Peyer's patch (tissue), 4 donors: ENCODE measurements at regions not wholly inside any gene's neighbourhood (a gene's known extent, or its start where the extent isn't known, plus 50 kb on each side); places are given as distances from the start of the nearest gene placed in this dataset.

Source experiments
- DNase-seq, 3 donors: peaks; one replicate each; pipeline ENCODE4 v3.0.0-alpha.2; 2017 to 2019
- H3K27ac ChIP-seq, 4 donors: fragments of 200-600 bp; sonication (generic); one replicate each; pipeline ENCODE4 v1.5.1; 2016 to 2019
- H3K27me3 ChIP-seq, 2 donors: fragments of 200-600 bp; sonication (generic); one replicate each; pipeline ENCODE4 v1.5.1; 2019
- H3K36me3 ChIP-seq, 3 donors: fragments of 200-600 bp; sonication (generic); one replicate each; pipeline ENCODE4 v1.5.1; 2016 to 2019
- H3K4me1 ChIP-seq, 4 donors: fragments of 200-600 bp; sonication (generic); one replicate each; pipeline ENCODE4 v1.5.1; 2016 to 2019
- H3K4me3 ChIP-seq, 4 donors: fragments of 200-600 bp; sonication (generic); 1 replicate in 3 of 4; 2 replicates in 1 of 4; pipeline ENCODE4 v1.5.1; 2016 to 2019; ENCODE audit warnings: mild to moderate bottlenecking in 1 of 4
- H3K9me3 ChIP-seq, 4 donors: fragments of 200-600 bp; sonication (generic); one replicate each; pipeline ENCODE4 v1.5.1; 2016 to 2019; ENCODE audit warnings: mild to moderate bottlenecking in 1 of 4
- POLR2A ChIP-seq, 2 donors: fragments of 450-650 bp; IDR thresholded peaks; one replicate each; pipeline ENCODE4 v1.5.1; 2017; ENCODE audit warnings: antibody characterized with exemption in 2 of 2, mild to moderate bottlenecking in 2 of 2, moderate library complexity in 2 of 2
- TF ChIP-seq, protein P1 (sequence below), 6 experiments: fragments of 450-650 bp in 4 of 6; fragments of 200-600 bp in 2 of 6; sonication (generic) in 1 of 6; IDR thresholded peaks; one replicate each; pipeline ENCODE4 v1.5.1; 2017 to 2019; ENCODE audit warnings: antibody characterized with exemption in 6 of 6, mild to moderate bottlenecking in 3 of 6, moderate library complexity in 1 of 6

DNA sequence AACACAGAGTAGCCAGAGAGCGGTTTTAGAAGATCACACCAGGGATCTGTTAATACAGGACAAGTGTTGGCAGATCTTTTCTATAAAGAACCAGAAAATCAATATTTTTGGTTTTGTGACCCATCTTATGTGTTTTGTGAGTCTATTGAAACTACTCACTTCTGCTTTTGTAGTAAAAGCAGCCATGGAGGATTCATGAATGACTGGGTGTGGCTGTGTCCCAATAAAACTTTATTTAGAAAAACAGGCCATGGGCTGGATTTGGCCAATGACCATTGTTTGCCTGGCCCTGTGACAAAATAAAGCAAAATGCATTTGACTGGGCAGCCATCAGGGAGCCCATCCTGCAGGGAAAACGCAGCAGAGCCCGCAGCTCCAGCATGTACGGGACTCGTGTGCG lies 99.9 kb upstream of the ADRA2C start:
- no peak overlapping the region for H3K4me3 ChIP-seq
- H3K4me1 ChIP-seq, result no peaks in the 10 kb centered on the region
- no peak overlapping the region for H3K27ac ChIP-seq
- DNase-seq, result no peak
- no peaks in the 10 kb centered on the region for H3K9me3 ChIP-seq
- no peaks in the 10 kb centered on the region for H3K27me3 ChIP-seq
- no peaks in the 10 kb centered on the region for H3K36me3 ChIP-seq
- no peak for TF ChIP-seq POLR2A (IDR thresholded peaks at IDR 0.05)
- TF ChIP-seq, protein P1, sequence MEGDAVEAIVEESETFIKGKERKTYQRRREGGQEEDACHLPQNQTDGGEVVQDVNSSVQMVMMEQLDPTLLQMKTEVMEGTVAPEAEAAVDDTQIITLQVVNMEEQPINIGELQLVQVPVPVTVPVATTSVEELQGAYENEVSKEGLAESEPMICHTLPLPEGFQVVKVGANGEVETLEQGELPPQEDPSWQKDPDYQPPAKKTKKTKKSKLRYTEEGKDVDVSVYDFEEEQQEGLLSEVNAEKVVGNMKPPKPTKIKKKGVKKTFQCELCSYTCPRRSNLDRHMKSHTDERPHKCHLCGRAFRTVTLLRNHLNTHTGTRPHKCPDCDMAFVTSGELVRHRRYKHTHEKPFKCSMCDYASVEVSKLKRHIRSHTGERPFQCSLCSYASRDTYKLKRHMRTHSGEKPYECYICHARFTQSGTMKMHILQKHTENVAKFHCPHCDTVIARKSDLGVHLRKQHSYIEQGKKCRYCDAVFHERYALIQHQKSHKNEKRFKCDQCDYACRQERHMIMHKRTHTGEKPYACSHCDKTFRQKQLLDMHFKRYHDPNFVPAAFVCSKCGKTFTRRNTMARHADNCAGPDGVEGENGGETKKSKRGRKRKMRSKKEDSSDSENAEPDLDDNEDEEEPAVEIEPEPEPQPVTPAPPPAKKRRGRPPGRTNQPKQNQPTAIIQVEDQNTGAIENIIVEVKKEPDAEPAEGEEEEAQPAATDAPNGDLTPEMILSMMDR (IDR thresholded peaks at IDR 0.05), result no peak

DNA sequence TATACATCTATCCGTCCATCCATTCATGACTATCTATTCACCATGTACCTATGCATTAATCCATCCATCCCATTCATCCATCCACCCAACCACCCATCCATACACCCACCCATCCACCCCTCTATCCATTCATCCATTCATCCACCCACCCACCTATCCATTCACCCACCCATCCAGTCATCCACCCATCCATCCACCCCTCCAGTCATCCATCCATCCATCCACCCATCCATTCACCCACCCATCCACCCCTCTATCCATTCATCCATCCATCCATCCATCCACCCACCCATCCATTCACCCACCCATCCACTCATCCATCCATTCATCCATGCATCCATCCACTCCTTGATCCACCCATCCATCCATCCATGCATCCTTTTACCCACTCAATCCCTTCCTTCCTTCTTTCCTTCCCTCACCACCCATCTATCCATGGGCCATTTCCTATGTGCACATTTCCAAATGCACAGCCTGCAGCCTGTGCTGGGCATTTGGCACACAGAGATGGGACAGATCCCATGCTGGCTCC lies 100.8 kb upstream of the ADRA2C start:
- Histone ChIP-seq H3K9me3 (no peaks in the 10 kb centered on the region), H3K4me1 (no peaks in the 10 kb centered on the region), H3K4me3 (no peak overlapping the region), H3K27ac (no peak overlapping the region), H3K27me3 (no peaks in the 10 kb centered on the region), H3K36me3 (no peaks in the 10 kb centered on the region)
- DNase-seq, result no peak
- TF ChIP-seq POLR2A (IDR thresholded peaks at IDR 0.05), result no peak
- TF ChIP-seq, protein P1 (IDR thresholded peaks at IDR 0.05), result no peak

DNA sequence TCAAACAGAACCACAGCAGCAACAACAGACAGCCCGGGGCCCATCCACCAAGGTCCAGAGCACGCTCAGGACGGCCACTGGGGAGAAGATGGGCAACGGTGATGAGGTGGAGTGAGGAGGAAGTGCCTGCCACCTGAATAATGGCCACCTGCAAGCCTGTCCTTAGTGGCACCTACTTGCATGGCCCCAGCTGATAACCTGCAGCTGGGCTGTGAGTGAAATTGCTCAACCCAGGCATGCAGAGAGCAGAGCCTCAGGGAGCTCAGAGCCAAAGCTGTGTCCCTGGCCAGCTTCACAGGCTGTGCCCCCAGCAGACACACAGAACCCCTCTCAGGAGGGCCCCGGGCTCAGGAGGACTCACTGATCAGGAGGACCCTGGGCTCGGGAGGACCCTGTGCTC lies 102.4 kb upstream of the ADRA2C start:
- TF ChIP-seq POLR2A (IDR thresholded peaks at IDR 0.05), result no peak
- TF ChIP-seq, protein P1 (IDR thresholded peaks at IDR 0.05), result no peak
- no peak for DNase-seq
- no peaks in the 10 kb centered on the region for H3K9me3 ChIP-seq
- H3K4me3 ChIP-seq, result no peak overlapping the region
- H3K27ac ChIP-seq, result no peak overlapping the region
- no peaks in the 10 kb centered on the region for H3K36me3 ChIP-seq
- no peaks in the 10 kb centered on the region for H3K27me3 ChIP-seq
- H3K4me1 ChIP-seq, result no peaks in the 10 kb centered on the region

DNA sequence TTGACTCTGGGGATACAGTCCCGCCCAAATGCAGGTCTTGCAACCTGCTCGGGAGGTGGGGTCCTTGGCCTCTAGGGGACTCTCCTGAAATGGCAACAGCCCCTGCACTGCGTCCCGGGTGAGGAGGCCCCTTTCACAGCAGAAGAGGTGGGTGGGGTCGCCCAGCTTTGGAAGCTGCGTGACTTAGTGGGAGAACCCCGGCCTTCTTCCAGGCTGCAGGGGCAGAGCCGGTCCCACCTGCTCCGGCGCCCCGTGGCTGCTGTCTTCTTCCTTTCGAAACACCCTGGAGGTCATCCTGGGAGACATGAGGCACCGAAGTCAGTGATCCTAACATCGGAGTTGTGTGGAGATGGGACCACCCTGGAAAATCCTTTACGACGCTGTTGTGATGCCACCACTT lies 103.7 kb upstream of the ADRA2C start:
- no peaks in the 10 kb centered on the region for H3K27me3 ChIP-seq
- no peak for DNase-seq
- TF ChIP-seq, protein P1 (IDR thresholded peaks at IDR 0.05), result no peak
- no peak for TF ChIP-seq POLR2A (IDR thresholded peaks at IDR 0.05)
- H3K27ac ChIP-seq, result no peak overlapping the region
- H3K4me3 ChIP-seq, result no peak overlapping the region
- H3K36me3 ChIP-seq, result no peaks in the 10 kb centered on the region
- no peaks in the 10 kb centered on the region for H3K9me3 ChIP-seq
- no peaks in the 10 kb centered on the region for H3K4me1 ChIP-seq

DNA sequence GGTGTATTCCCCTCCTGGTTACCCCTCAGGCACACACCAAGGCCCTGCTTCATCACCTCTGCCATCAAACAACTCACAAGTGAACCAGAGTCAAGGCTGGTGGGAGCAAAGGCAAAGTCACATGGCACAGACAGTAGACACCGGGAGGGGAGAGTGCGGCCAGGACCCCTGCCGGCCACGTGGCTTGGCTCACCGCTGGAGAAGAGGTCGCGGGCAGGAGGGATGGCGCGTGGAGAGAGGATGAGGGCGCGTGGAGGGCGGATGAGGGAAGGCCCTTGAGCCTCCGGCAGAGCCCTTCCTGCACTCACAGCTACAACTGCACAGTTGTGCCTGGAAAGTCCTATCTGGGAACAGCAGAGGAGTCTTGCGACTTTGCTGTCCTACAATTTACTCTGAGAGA lies 104.2 kb upstream of the ADRA2C start:
- no peak for DNase-seq
- no peak for TF ChIP-seq POLR2A (IDR thresholded peaks at IDR 0.05)
- Histone ChIP-seq H3K27ac (no peak overlapping the region), H3K9me3 (no peaks in the 10 kb centered on the region), H3K36me3 (no peaks in the 10 kb centered on the region), H3K27me3 (no peaks in the 10 kb centered on the region), H3K4me3 (no peak overlapping the region), H3K4me1 (no peaks in the 10 kb centered on the region)

DNA sequence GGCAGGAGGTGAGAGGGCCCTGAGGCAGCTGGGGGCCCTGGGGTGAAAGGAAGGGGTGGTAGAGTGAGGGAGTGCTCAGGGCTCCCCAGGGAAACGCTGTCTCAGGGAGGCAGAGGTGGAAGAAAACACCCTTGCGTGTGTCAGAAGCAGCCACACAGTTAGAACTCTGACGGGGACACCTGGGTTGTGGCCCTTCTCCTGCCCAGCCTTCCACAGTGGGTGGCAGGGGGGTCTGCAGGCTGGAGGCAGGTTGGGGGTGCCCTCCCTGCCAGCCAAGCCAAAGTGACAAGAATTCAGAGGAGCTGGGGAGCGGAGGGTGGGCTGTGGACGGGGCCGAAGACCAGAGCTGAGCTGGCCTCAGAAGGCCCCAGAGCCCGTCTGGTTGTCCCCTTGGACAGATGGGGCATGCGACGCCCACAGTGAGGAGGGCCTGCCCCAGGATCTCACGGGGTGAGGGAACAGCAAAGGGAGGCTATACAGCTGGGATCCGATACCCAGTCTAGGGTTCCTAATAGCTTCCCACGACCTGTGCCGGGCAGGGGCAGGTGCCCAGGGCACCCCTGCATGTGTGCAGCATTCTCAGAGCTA lies 105.2 kb upstream of the ADRA2C start:
- no peak for DNase-seq
- no peak overlapping the region for H3K27ac ChIP-seq
- no peaks in the 10 kb centered on the region for H3K27me3 ChIP-seq
- no peak overlapping the region for H3K4me3 ChIP-seq
- no peaks in the 10 kb centered on the region for H3K9me3 ChIP-seq
- no peak for TF ChIP-seq POLR2A (IDR thresholded peaks at IDR 0.05)
- TF ChIP-seq, protein P1 (IDR thresholded peaks at IDR 0.05), result no peak
- H3K4me1 ChIP-seq, result no peaks in the 10 kb centered on the region
- H3K36me3 ChIP-seq, result no peaks in the 10 kb centered on the region
